ENCODE measurements at regions not wholly inside any gene's neighbourhood (a gene's known extent, or its start where the extent isn't known, plus 50 kb on each side); places are given as distances from the start of the nearest gene placed in this dataset.

DNA sequence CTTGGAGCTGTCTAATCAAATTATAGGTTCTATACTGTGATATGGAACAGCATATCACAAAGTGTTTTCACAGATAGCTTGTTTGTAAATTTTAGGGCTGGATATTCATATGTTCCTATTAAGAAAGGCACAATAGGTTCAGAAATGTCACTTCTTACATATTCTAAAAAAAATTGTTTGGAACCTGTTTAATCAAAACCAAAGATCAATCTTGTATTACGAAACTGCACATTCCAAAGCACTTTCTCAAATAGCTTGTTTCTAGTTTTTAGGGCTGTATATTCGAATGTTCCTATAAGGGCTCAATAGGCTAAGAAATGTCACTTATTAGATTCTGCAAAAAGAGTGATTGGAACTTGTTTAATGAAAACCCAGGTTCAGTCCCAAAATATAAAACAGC lies 67.4 kb upstream of the OSBPL11 start:
- no peak for DNase-seq
- no peak for TF ChIP-seq CTCF (IDR thresholded peaks at IDR 0.05; ENCODE audit: low read depth, low read length, missing control alignments)
- in situ Hi-C loops (cut with HindIII; ENCODE audit: low pct_ligation_motif_present, low sequenced_read_pairs) = no loop called here
- H3K4me3 ChIP-seq (ENCODE audit: low read depth, low read length) = no peak overlapping the region
- H3K36me3 ChIP-seq (replicated peaks) = no peaks in the 10 kb centered on the region
- no peak overlapping the region for H3K27ac ChIP-seq
- H3K27me3 ChIP-seq (replicated peaks) = no peaks in the 10 kb centered on the region

DNA sequence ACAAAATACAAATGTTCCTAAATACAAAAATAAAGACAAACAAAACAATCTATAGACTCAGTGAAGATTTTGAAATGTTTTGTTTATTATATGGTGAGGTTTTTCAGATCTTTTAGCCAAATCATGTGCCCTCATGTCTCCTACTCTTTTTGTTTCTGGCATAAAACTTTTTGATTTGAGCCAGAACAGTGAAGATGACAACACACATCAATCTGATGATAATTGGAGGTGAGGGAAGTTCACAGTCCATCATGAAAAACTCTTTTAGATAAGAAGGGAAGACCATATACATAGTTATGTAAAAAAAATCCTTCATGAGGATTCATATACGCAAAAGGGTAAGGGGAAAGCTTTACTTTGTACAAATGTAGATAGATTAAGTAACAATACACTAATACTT lies 75.1 kb upstream of the OSBPL11 start:
- DNase-seq = no peak
- no peak overlapping the region for H3K4me3 ChIP-seq (ENCODE audit: low read depth, low read length)
- H3K27me3 ChIP-seq (replicated peaks) = no peaks in the 10 kb centered on the region
- TF ChIP-seq CTCF (IDR thresholded peaks at IDR 0.05; ENCODE audit: low read depth, low read length, missing control alignments) = no peak
- in situ Hi-C loops (cut with HindIII; ENCODE audit: low pct_ligation_motif_present, low sequenced_read_pairs) = no loop called here
- no peaks in the 10 kb centered on the region for H3K36me3 ChIP-seq (replicated peaks)
- no peak overlapping the region for H3K27ac ChIP-seq

DNA sequence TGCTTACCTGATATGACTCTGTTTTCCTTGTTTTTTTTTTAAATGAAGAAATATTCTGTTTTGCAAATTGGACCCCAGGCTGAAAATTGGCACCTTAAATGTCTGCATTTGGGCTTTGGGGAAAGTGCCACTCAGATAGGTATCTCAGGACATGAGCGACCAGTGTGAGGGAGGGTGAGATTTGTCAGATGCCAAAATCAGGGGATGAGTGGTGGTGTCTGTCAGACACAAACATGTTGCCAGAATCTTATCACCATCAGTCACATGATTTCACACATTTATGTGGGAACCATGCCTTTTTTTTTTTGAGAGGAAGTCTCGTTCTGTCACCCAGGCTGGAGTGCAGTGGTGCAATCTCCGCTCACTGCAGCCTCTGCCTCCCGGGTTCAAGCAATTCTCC lies 75.6 kb upstream of the OSBPL11 start:
- DNase-seq = no peak
- Histone ChIP-seq H3K36me3 (replicated peaks) (no peaks in the 10 kb centered on the region), H3K4me3 (ENCODE audit: low read depth, low read length) (no peak overlapping the region), H3K27ac (no peak overlapping the region), H3K27me3 (replicated peaks) (no peaks in the 10 kb centered on the region)
- TF ChIP-seq CTCF (IDR thresholded peaks at IDR 0.05; ENCODE audit: low read depth, low read length, missing control alignments) = no peak
- in situ Hi-C loops (cut with HindIII; ENCODE audit: low pct_ligation_motif_present, low sequenced_read_pairs) = no loop called here

- Histone ChIP-seq H3K27ac (no peak overlapping the region), H3K4me3 (ENCODE audit: low read depth, low read length) (no peak overlapping the region), H3K36me3 (replicated peaks) (no peaks in the 10 kb centered on the region), H3K27me3 (replicated peaks) (no peaks in the 10 kb centered on the region)
- TF ChIP-seq CTCF (IDR thresholded peaks at IDR 0.05; ENCODE audit: low read depth, low read length, missing control alignments) = no peak
- in situ Hi-C loops (cut with HindIII; ENCODE audit: low pct_ligation_motif_present, low sequenced_read_pairs) = no loop called here
- no peak for DNase-seq
These were observed 76.4 kb upstream of the OSBPL11 start for GRCh38 chr3:125671461-125672243.

- no peaks in the 10 kb centered on the region for H3K27me3 ChIP-seq (replicated peaks)
- H3K4me3 ChIP-seq (ENCODE audit: low read depth, low read length) = no peak overlapping the region
- no peak overlapping the region for H3K27ac ChIP-seq
- in situ Hi-C loops (cut with HindIII; ENCODE audit: low pct_ligation_motif_present, low sequenced_read_pairs) = no loop called here
- no peak for DNase-seq
- no peaks in the 10 kb centered on the region for H3K36me3 ChIP-seq (replicated peaks)
- TF ChIP-seq CTCF (IDR thresholded peaks at IDR 0.05; ENCODE audit: low read depth, low read length, missing control alignments) = no peak
These were observed 80.5 kb upstream of the OSBPL11 start for GRCh38 chr3:125675791-125676190.

GRCh38 chr3:125679258-125679657 lies 84.0 kb upstream of the OSBPL11 start:
- DNase-seq = no peak
- in situ Hi-C loops (cut with HindIII; ENCODE audit: low pct_ligation_motif_present, low sequenced_read_pairs) = no loop called here
- H3K27ac ChIP-seq = no peak overlapping the region
- no peaks in the 10 kb centered on the region for H3K36me3 ChIP-seq (replicated peaks)
- no peak overlapping the region for H3K4me3 ChIP-seq (ENCODE audit: low read depth, low read length)
- H3K27me3 ChIP-seq (replicated peaks) = no peaks in the 10 kb centered on the region
- peak; percentile 9 for TF ChIP-seq CTCF (IDR thresholded peaks at IDR 0.05; ENCODE audit: low read depth, low read length, missing control alignments)

Measured in brain microvascular endothelial cell (primary cell).